ENCODE measurements at regions not wholly inside any gene's neighbourhood (a gene's known extent, or its start where the extent isn't known, plus 50 kb on each side); places are given as distances from the start of the nearest gene placed in this dataset.

GRCh38 chr18:33828949-33829348 is 250.9 kb downstream of the ASXL3 start:
- TF ChIP-seq CTCF (conservative IDR thresholded peaks at IDR 0.05; ENCODE audit: low read depth, low read length): no peak
- TF ChIP-seq EZH2 (IDR thresholded peaks at IDR 0.05; ENCODE audit: borderline replicate concordance, low read depth, low read length, poor library complexity, severe bottlenecking): no peak

All from A673 (cell line).